CD4-positive, alpha-beta T cell (primary cell): ENCODE measurements at regions not wholly inside any gene's neighbourhood (a gene's known extent, or its start where the extent isn't known, plus 50 kb on each side); places are given as distances from the start of the nearest gene placed in this dataset.

ENCODE experiments used
- ATAC-seq: fragments of 200-7000 bp; cut with Tn5 transposase; one replicate; pipeline ENCODE4 v1.10.0; 2022; ENCODE audit warnings: mild to moderate bottlenecking; ENCODE audit not compliant: poor library complexity
- CTCF ChIA-PET: fragments of 350-600 bp; sonication (Branson Sonifier 250); formaldehyde crosslinking; loops from one replicate; lab custom pipeline; 2021; ENCODE audit warnings: antibody characterized with exemption, inconsistent platforms; lab: Charles Lee
- POLR2A ChIA-PET: fragments of 350-600 bp; sonication (Branson Sonifier 250); formaldehyde crosslinking; loops from one replicate; lab custom pipeline; 2021; ENCODE audit warnings: antibody characterized with exemption, inconsistent platforms; lab: Charles Lee
- DNase-seq, 14 experiments: peaks; one replicate each; pipeline ENCODE4 v3.0.0-alpha.2; 2013 to 2020; ENCODE audit warnings: mixed read lengths in 2 of 14
- H3K27ac ChIP-seq, 2 donors: one replicate each; pipeline versions ENCODE4 v1.5.1 to v1.7.0; 2013; ENCODE audit warnings: low read length in 2 of 2, low read depth in 1 of 2, mild to moderate bottlenecking in 1 of 2
- H3K27me3 ChIP-seq, 2 experiments: 1 replicate in 1 of 2; 2 replicates in 1 of 2; pipeline versions ENCODE4 v1.6.1 to v1.7.0; 2013; ENCODE audit warnings: low read length in 2 of 2, control low read depth in 1 of 2, mild to moderate bottlenecking in 1 of 2, moderate library complexity in 1 of 2; ENCODE audit not compliant: insufficient read depth in 2 of 2, control insufficient read depth in 1 of 2
- H3K36me3 ChIP-seq: one replicate; pipeline ENCODE4 v1.6.1; 2013; ENCODE audit warnings: low read length, control low read depth; ENCODE audit not compliant: insufficient read depth
- H3K4me1 ChIP-seq: one replicate; pipeline ENCODE4 v1.6.1; 2013; ENCODE audit warnings: low read length, control low read depth; ENCODE audit not compliant: insufficient read depth
- H3K4me3 ChIP-seq: one replicate; pipeline ENCODE4 v1.5.1; 2013; ENCODE audit warnings: mild to moderate bottlenecking, low read length, moderate library complexity
- H3K9me3 ChIP-seq, 2 experiments: 1 replicate in 1 of 2; 2 replicates in 1 of 2; pipeline versions ENCODE4 v1.6.1 to v1.7.0; 2013; ENCODE audit warnings: low read length in 2 of 2, mild to moderate bottlenecking in 2 of 2, control low read depth in 1 of 2, moderate library complexity in 1 of 2; ENCODE audit not compliant: control insufficient read depth in 1 of 2, insufficient read depth in 1 of 2
- H3K27ac Mint-ChIP-seq: one replicate; pipeline ENCODE4 v1.8.0; 2020; ENCODE audit warnings: mixed read lengths
- H3K27me3 Mint-ChIP-seq: one replicate; pipeline ENCODE4 v1.8.0; 2021; ENCODE audit warnings: mixed read lengths
- H3K36me3 Mint-ChIP-seq: one replicate; pipeline ENCODE4 v1.8.0; 2021; ENCODE audit warnings: low read depth, mixed read lengths
- H3K4me1 Mint-ChIP-seq: one replicate; pipeline ENCODE4 v1.8.0; 2021; ENCODE audit warnings: low read depth, mixed read lengths
- H3K4me3 Mint-ChIP-seq: one replicate; pipeline ENCODE4 v1.8.0; 2020; ENCODE audit warnings: mild to moderate bottlenecking, mixed read lengths
- H3K9me3 Mint-ChIP-seq: one replicate; pipeline ENCODE4 v1.8.0; 2020; ENCODE audit warnings: mixed read lengths
- intact Hi-C, 2 experiments: fragments of 100-400 bp; cut with DNase I in 1 of 2; cut with micrococcal nuclease in 1 of 2; formaldehyde crosslinking; loops; one replicate each; pipeline versions ENCODE4 v1.15.1 to v1.9.0; 2023 to 2025; cut with DNase I, micrococcal nuclease
- TF ChIP-seq, protein P1 (sequence below): fragments of 200-600 bp; IDR thresholded peaks from one replicate; pipeline ENCODE4 v1.8.0; 2022; ENCODE audit warnings: antibody characterized with exemption, mild to moderate bottlenecking

DNA sequence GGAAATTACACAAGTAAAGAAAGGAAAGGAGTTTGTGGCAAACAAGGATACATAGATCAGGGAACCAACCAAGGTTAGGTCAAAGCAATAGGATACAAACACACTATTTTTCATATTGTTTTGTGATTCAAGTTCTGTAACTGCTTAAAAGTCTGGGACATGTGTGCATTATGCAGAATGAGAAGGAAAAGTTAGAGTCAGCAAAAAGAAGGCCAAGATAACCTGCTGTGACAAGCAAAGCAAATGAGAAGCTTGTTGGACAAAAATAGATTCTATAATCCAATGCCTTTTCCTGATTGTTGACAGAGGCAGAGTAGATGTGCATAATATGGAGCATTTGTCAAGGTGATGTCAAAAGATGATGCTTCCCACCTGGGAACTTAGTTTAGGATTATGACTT is 556.0 kb upstream of the CXADR start:
- ChIA-PET POLR2A (no interaction called here), CTCF (no interaction called here)
- TF ChIP-seq, protein P1, sequence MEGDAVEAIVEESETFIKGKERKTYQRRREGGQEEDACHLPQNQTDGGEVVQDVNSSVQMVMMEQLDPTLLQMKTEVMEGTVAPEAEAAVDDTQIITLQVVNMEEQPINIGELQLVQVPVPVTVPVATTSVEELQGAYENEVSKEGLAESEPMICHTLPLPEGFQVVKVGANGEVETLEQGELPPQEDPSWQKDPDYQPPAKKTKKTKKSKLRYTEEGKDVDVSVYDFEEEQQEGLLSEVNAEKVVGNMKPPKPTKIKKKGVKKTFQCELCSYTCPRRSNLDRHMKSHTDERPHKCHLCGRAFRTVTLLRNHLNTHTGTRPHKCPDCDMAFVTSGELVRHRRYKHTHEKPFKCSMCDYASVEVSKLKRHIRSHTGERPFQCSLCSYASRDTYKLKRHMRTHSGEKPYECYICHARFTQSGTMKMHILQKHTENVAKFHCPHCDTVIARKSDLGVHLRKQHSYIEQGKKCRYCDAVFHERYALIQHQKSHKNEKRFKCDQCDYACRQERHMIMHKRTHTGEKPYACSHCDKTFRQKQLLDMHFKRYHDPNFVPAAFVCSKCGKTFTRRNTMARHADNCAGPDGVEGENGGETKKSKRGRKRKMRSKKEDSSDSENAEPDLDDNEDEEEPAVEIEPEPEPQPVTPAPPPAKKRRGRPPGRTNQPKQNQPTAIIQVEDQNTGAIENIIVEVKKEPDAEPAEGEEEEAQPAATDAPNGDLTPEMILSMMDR, result no peak
- no peak overlapping the region for H3K27ac Mint-ChIP-seq
- Histone ChIP-seq H3K27ac (no peak overlapping the region), H3K36me3 (no peaks in the 10 kb centered on the region), H3K9me3 (no peaks in the 10 kb centered on the region), H3K27me3 (no peaks in the 10 kb centered on the region), H3K4me1 (no peaks in the 10 kb centered on the region), H3K4me3 (no peak overlapping the region)
- peaks cover 6% of the 10 kb centered on the region for H3K9me3 Mint-ChIP-seq
- DNase-seq (no peak), ATAC-seq (no peak)
- no peaks in the 10 kb centered on the region for H3K27me3 Mint-ChIP-seq
- H3K36me3 Mint-ChIP-seq, result no peaks in the 10 kb centered on the region
- intact Hi-C loops, result no loop called here
- H3K4me1 Mint-ChIP-seq, result no peaks in the 10 kb centered on the region
- no peak overlapping the region for H3K4me3 Mint-ChIP-seq

GRCh38 chr21:16965424-16965823 is 547.4 kb upstream of the CXADR start:
- no peak overlapping the region for H3K4me3 Mint-ChIP-seq
- no peaks in the 10 kb centered on the region for H3K4me1 Mint-ChIP-seq
- ChIA-PET POLR2A (no interaction called here), CTCF (no interaction called here)
- intact Hi-C loops, result no loop called here
- ATAC-seq (no peak), DNase-seq (no peak)
- H3K27me3 ChIP-seq, result no peaks in the 10 kb centered on the region
- H3K4me1 ChIP-seq, result no peaks in the 10 kb centered on the region
- peaks cover 14% of the 10 kb centered on the region for H3K9me3 Mint-ChIP-seq
- TF ChIP-seq, protein P1, result no peak
- H3K27me3 Mint-ChIP-seq, result no peaks in the 10 kb centered on the region
- no peaks in the 10 kb centered on the region for H3K36me3 ChIP-seq
- H3K27ac Mint-ChIP-seq, result no peak overlapping the region
- no peak overlapping the region for H3K27ac ChIP-seq
- no peaks in the 10 kb centered on the region for H3K9me3 ChIP-seq
- H3K4me3 ChIP-seq, result no peak overlapping the region
- no peaks in the 10 kb centered on the region for H3K36me3 Mint-ChIP-seq

GRCh38 chr21:16968436-16968835 is 544.4 kb upstream of the CXADR start:
- no peaks in the 10 kb centered on the region for H3K36me3 ChIP-seq
- Mint-ChIP-seq H3K4me1 (no peaks in the 10 kb centered on the region), H3K27me3 (no peaks in the 10 kb centered on the region), H3K27ac (no peak overlapping the region), H3K9me3 (peaks cover 15% of the 10 kb centered on the region), H3K36me3 (no peaks in the 10 kb centered on the region), H3K4me3 (no peak overlapping the region)
- intact Hi-C loops, result no loop called here
- H3K27ac ChIP-seq, result no peak overlapping the region
- DNase-seq, result no peak
- H3K9me3 ChIP-seq, result no peaks in the 10 kb centered on the region
- ChIA-PET POLR2A (no interaction called here), CTCF (no interaction called here)
- no peak overlapping the region for H3K4me3 ChIP-seq
- TF ChIP-seq, protein P1, result no peak
- ATAC-seq, result no peak
- H3K27me3 ChIP-seq, result no peaks in the 10 kb centered on the region
- no peaks in the 10 kb centered on the region for H3K4me1 ChIP-seq
